ENCODE measurements at regions not wholly inside any gene's neighbourhood (a gene's known extent, or its start where the extent isn't known, plus 50 kb on each side); places are given as distances from the start of the nearest gene placed in this dataset.

- Histone ChIP-seq H3K4me1 (peaks cover 0 to 28% (median 6%) of the 10 kb centered on the region in 12 donors), H3K4me3 (no peak overlapping the region), H3K36me3 (no peaks in the 10 kb centered on the region), H3K27ac (no peak overlapping the region), H3K27me3 (peaks cover 0 to 3% (median 0%) of the 10 kb centered on the region in 9 donors), H3K9me3 (no peaks in the 10 kb centered on the region)
- intact Hi-C loops (cut with DNase I), result loop anchor here in 4 of 10 donors (5.0 to 10.0 kb wide), 4 partner anchors 65 to 138 kb away; partner anchors contain the start of gene GPC1 (in 2 of the 4)
- no peak for TF ChIP-seq CTCF (IDR thresholded peaks at IDR 0.05)
- no peak for TF ChIP-seq POLR2A (IDR thresholded peaks at IDR 0.05)
- 62 to 78% (median 71%) methylated on average over 7 of the region's 7 CpGs for WGBS, 4 donors
- DNase-seq (peak in 1 of 5 donors; percentile 2), ATAC-seq (no peak)
These were observed 135.8 kb upstream of the GPC1 start for GRCh38 chr2:240299710-240300068.

GRCh38 chr2:240300261-240300821 lies 135.1 kb upstream of the GPC1 start:
- intact Hi-C loops (cut with DNase I), result no loop called here
- DNase-seq, result peak in 1 of 5 donors; percentile 4
- ATAC-seq, result no peak
- H3K4me1 ChIP-seq, result peaks cover 0 to 24% (median 6%) of the 10 kb centered on the region in 12 donors
- H3K4me3 ChIP-seq, result no peak overlapping the region
- no peaks in the 10 kb centered on the region for H3K9me3 ChIP-seq
- no peak overlapping the region for H3K27ac ChIP-seq
- TF ChIP-seq POLR2A (IDR thresholded peaks at IDR 0.05) (no peak), CTCF (IDR thresholded peaks at IDR 0.05) (no peak)
- no peaks in the 10 kb centered on the region for H3K36me3 ChIP-seq
- H3K27me3 ChIP-seq, result peaks cover 0 to 3% (median 0%) of the 10 kb centered on the region in 9 donors
- 32 to 62% (median 54%) methylated on average over 7 to 11 of the region's 11 CpGs for WGBS, 4 donors

GRCh38 chr2:240300840-240301239 lies 134.6 kb upstream of the GPC1 start:
- TF ChIP-seq POLR2A (IDR thresholded peaks at IDR 0.05) (no peak), CTCF (IDR thresholded peaks at IDR 0.05) (no peak)
- 91 to 97% (median 93%) methylated on average over 8 of the region's 8 CpGs for WGBS, 4 donors
- H3K4me1 ChIP-seq, result peaks cover 0 to 19% (median 6%) of the 10 kb centered on the region in 12 donors
- no peak overlapping the region for H3K27ac ChIP-seq
- peaks cover 0 to 3% (median 0%) of the 10 kb centered on the region in 9 donors for H3K27me3 ChIP-seq
- no peak overlapping the region for H3K4me3 ChIP-seq
- H3K36me3 ChIP-seq, result no peaks in the 10 kb centered on the region
- ATAC-seq (no peak), DNase-seq (peak in 1 of 5 donors; percentile 15)
- intact Hi-C loops (cut with DNase I), result no loop called here
- H3K9me3 ChIP-seq, result no peaks in the 10 kb centered on the region

- 87 to 90% (median 88%) methylated on average over 13 of the region's 13 CpGs for WGBS, 4 donors
- no peaks in the 10 kb centered on the region for H3K9me3 ChIP-seq
- H3K36me3 ChIP-seq, result no peaks in the 10 kb centered on the region
- no peak overlapping the region for H3K4me3 ChIP-seq
- H3K27ac ChIP-seq, result no peak overlapping the region
- peak in 1 of 5 donors; percentile 8 for DNase-seq
- no peak for ATAC-seq
- peaks cover 0 to 3% (median 0%) of the 10 kb centered on the region in 9 donors for H3K27me3 ChIP-seq
- H3K4me1 ChIP-seq, result peaks cover 0 to 15% (median 4%) of the 10 kb centered on the region in 12 donors
- intact Hi-C loops (cut with DNase I), result no loop called here
- no peak for TF ChIP-seq POLR2A (IDR thresholded peaks at IDR 0.05)
- no peak for TF ChIP-seq CTCF (IDR thresholded peaks at IDR 0.05)
These were observed 134.1 kb upstream of the GPC1 start for GRCh38 chr2:240301256-240301795.

Measured in heart left ventricle (tissue), 16 donors.